H9 (cell line): ENCODE measurements at regions not wholly inside any gene's neighbourhood (a gene's known extent, or its start where the extent isn't known, plus 50 kb on each side); places are given as distances from the start of the nearest gene placed in this dataset.

ENCODE experiments used
- DNase-seq: peaks from one replicate; pipeline ENCODE4 v3.0.0-alpha.2; 2017
- H2AFZ ChIP-seq: one replicate; pipeline ENCODE4 v1.6.1; 2013; ENCODE audit warnings: mild to moderate bottlenecking, low read length, control low read depth, moderate library complexity
- H2AK5ac ChIP-seq: 2 replicates; pipeline ENCODE4 v1.6.1; 2013; ENCODE audit warnings: low read length, control low read depth, mixed read lengths; ENCODE audit not compliant: insufficient read length
- H2BK120ac ChIP-seq: one replicate; pipeline ENCODE4 v1.6.1; 2013; ENCODE audit warnings: low read depth, mild to moderate bottlenecking, low read length, control low read depth, inconsistent platforms; ENCODE audit not compliant: poor library complexity, severe bottlenecking
- H2BK12ac ChIP-seq: 2 replicates; pipeline ENCODE4 v1.6.1; 2013; ENCODE audit warnings: low read length, control low read depth, mixed read lengths, low read depth; ENCODE audit not compliant: insufficient read length
- H2BK15ac ChIP-seq: 2 replicates; pipeline ENCODE4 v1.6.1; 2013; ENCODE audit warnings: low read depth, low read length, control low read depth
- H2BK20ac ChIP-seq: one replicate; pipeline ENCODE4 v1.6.1; 2013; ENCODE audit warnings: low read depth, mild to moderate bottlenecking, low read length, control low read depth, inconsistent platforms; ENCODE audit not compliant: poor library complexity, severe bottlenecking
- H2BK5ac ChIP-seq: 2 replicates; pipeline ENCODE4 v1.6.1; 2013; ENCODE audit warnings: low read length, control low read depth, mixed read lengths; ENCODE audit not compliant: insufficient read length
- H3K14ac ChIP-seq: 2 replicates; pipeline ENCODE4 v1.6.1; 2013; ENCODE audit warnings: low read length, control low read depth; ENCODE audit not compliant: insufficient read depth
- H3K18ac ChIP-seq: 2 replicates; pipeline ENCODE4 v1.6.1; 2013; ENCODE audit warnings: low read depth, mild to moderate bottlenecking, mixed read lengths, low read length, control low read depth; ENCODE audit not compliant: insufficient read length
- H3K23ac ChIP-seq: 2 replicates; pipeline ENCODE4 v1.6.1; 2013; ENCODE audit warnings: low read length, control low read depth, mixed read lengths, low read depth; ENCODE audit not compliant: insufficient read length
- H3K23me2 ChIP-seq: 2 replicates; pipeline ENCODE4 v1.6.1; 2013; ENCODE audit warnings: low read depth, mild to moderate bottlenecking, mixed read lengths, low read length, control low read depth; ENCODE audit not compliant: insufficient read length, poor library complexity, severe bottlenecking
- H3K27ac ChIP-seq: 2 replicates; pipeline ENCODE4 v1.5.1; 2013; ENCODE audit warnings: low read length, control low read depth, mixed read lengths, low read depth; ENCODE audit not compliant: insufficient read length
- H3K27me3 ChIP-seq: 2 replicates; pipeline ENCODE4 v1.6.1; 2013; ENCODE audit warnings: low read length, control low read depth, inconsistent platforms; ENCODE audit not compliant: insufficient read depth
- H3K4ac ChIP-seq: 2 replicates; pipeline ENCODE4 v1.6.1; 2013; ENCODE audit warnings: low read depth, mild to moderate bottlenecking, control low read depth, inconsistent platforms, low read length, moderate library complexity
- H3K4me1 ChIP-seq: 2 replicates; pipeline ENCODE4 v1.6.1; 2013; ENCODE audit warnings: low read length, control low read depth, inconsistent platforms; ENCODE audit not compliant: insufficient read depth
- H3K4me2 ChIP-seq: 2 replicates; pipeline ENCODE4 v1.6.1; 2013; ENCODE audit warnings: low read length, control low read depth, mixed read lengths; ENCODE audit not compliant: insufficient read length, insufficient read depth
- H3K56ac ChIP-seq: 2 replicates; pipeline ENCODE4 v1.6.1; 2013; ENCODE audit warnings: low read depth, mild to moderate bottlenecking, mixed read lengths, low read length, control low read depth; ENCODE audit not compliant: insufficient read length
- H3K79me1 ChIP-seq: 2 replicates; pipeline ENCODE4 v1.6.1; 2013; ENCODE audit warnings: low read depth, mild to moderate bottlenecking, moderate library complexity, low read length, control low read depth, inconsistent platforms; ENCODE audit not compliant: insufficient read depth, poor library complexity, severe bottlenecking
- H3K79me2 ChIP-seq: 2 replicates; pipeline ENCODE4 v1.6.1; 2013; ENCODE audit warnings: low read length, control low read depth, inconsistent platforms; ENCODE audit not compliant: insufficient read depth
- H3K9ac ChIP-seq: 2 replicates; pipeline ENCODE4 v1.6.1; 2013; ENCODE audit warnings: low read length, control low read depth, mixed read lengths; ENCODE audit not compliant: insufficient read length; ENCODE audit errors: extremely low read depth
- H3K9me3 ChIP-seq: one replicate; pipeline ENCODE4 v1.6.1; 2013; ENCODE audit warnings: low read depth, low read length, inconsistent platforms; ENCODE audit not compliant: control insufficient read depth
- H3T11ph ChIP-seq: one replicate; pipeline ENCODE4 v1.6.1; 2013; ENCODE audit warnings: mild to moderate bottlenecking, low read length, control low read depth, inconsistent platforms
- H4K20me1 ChIP-seq: one replicate; pipeline ENCODE4 v1.6.1; 2013; ENCODE audit not compliant: control insufficient read depth, insufficient read length, insufficient read depth
- H4K5ac ChIP-seq: 2 replicates; pipeline ENCODE4 v1.6.1; 2013; ENCODE audit warnings: low read depth, mild to moderate bottlenecking, mixed read lengths, low read length, control low read depth; ENCODE audit not compliant: insufficient read length
- H4K8ac ChIP-seq: replicated peaks from 2 replicates; pipeline ENCODE4 v1.6.1; 2013; ENCODE audit warnings: low read length, control low read depth, mixed read lengths, low read depth; ENCODE audit not compliant: insufficient read length
- H4K91ac ChIP-seq: 2 replicates; pipeline ENCODE4 v1.6.1; 2013; ENCODE audit warnings: low read depth, mild to moderate bottlenecking, moderate library complexity, mixed read lengths, low read length, control low read depth; ENCODE audit not compliant: insufficient read length
- H3K27ac Mint-ChIP-seq, 3 experiments: 2 replicates in 2 of 3; 3 replicates in 1 of 3; pipeline ENCODE4 v1.8.0; 2020 to 2021; ENCODE audit warnings: mixed read lengths in 3 of 3, mild to moderate bottlenecking in 1 of 3, moderate library complexity in 1 of 3
- H3K27me3 Mint-ChIP-seq: 2 replicates; pipeline ENCODE4 v1.8.0; 2021; ENCODE audit warnings: low read depth, mild to moderate bottlenecking, moderate library complexity, mixed read lengths
- H3K36me3 Mint-ChIP-seq, 3 experiments: 2 replicates in 2 of 3; 3 replicates in 1 of 3; pipeline ENCODE4 v1.8.0; 2020 to 2021; ENCODE audit warnings: low read depth in 3 of 3, mixed read lengths in 3 of 3; ENCODE audit not compliant: insufficient read depth in 1 of 3
- H3K4me1 Mint-ChIP-seq, 2 experiments: 2 replicates each; pipeline ENCODE4 v1.8.0; 2020; ENCODE audit warnings: mixed read lengths in 2 of 2
- H3K4me3 Mint-ChIP-seq, 2 experiments: 2 replicates in 1 of 2; 3 replicates in 1 of 2; pipeline ENCODE4 v1.8.0; 2020 to 2021; ENCODE audit warnings: mild to moderate bottlenecking in 2 of 2, mixed read lengths in 2 of 2, moderate library complexity in 1 of 2
- H3K9me3 Mint-ChIP-seq, 2 experiments: 2 replicates in 1 of 2; 3 replicates in 1 of 2; pipeline ENCODE4 v1.8.0; 2020; ENCODE audit warnings: mild to moderate bottlenecking in 2 of 2, mixed read lengths in 2 of 2, moderate library complexity in 1 of 2
- WGBS: extraction: QIAGEN DNeasy Blood & Tissue Kit; methylation state at CpG from one replicate; pipeline ENCODE4 v1.1.7; 2013; ENCODE audit warnings: missing lambda C conversion rate, low lambda C conversion rate, mixed read lengths; ENCODE audit not compliant: insufficient read length; ENCODE audit errors: extremely low coverage; 5-methylcytosine and 5-hydroxymethylcytosine counted together
- TF ChIP-seq, protein P1 (sequence below): fragments of 200-600 bp; sonication (generic); conservative IDR thresholded peaks from 3 replicates; pipeline ENCODE4 v1.8.0; 2021; ENCODE audit warnings: antibody characterized with exemption, mild to moderate bottlenecking

- peaks cover 6 to 8% of the 10 kb centered on the region in 2 experiments for H3K9me3 Mint-ChIP-seq
- Histone ChIP-seq H3K23me2 (no peaks in the 10 kb centered on the region), H3K79me1 (no peaks in the 10 kb centered on the region), H3T11ph (no peak overlapping the region), H3K4me1 (peaks cover 9% of the 10 kb centered on the region), H4K5ac (no peak overlapping the region), H3K56ac (no peak overlapping the region), H2BK5ac (no peak overlapping the region), H4K91ac (no peak overlapping the region), H3K79me2 (no peaks in the 10 kb centered on the region), H2BK20ac (no peak overlapping the region), H4K8ac (no peak overlapping the region), H3K27ac (no peak overlapping the region), H4K20me1 (no peaks in the 10 kb centered on the region), H3K18ac (no peak overlapping the region), H3K4me2 (no peak overlapping the region), H3K27me3 (no peaks in the 10 kb centered on the region), H3K9ac (no peak overlapping the region), H3K4ac (no peak overlapping the region), H3K14ac (no peak overlapping the region), H2AFZ (no peak overlapping the region), H2BK120ac (no peak overlapping the region), H2AK5ac (no peak overlapping the region), H3K23ac (no peak overlapping the region), H2BK12ac (no peak overlapping the region), H3K9me3 (no peaks in the 10 kb centered on the region), H2BK15ac (no peak overlapping the region)
- H3K27ac Mint-ChIP-seq = no peak overlapping the region; a peak in 2 of 7 replicates
- no peak overlapping the region for H3K4me3 Mint-ChIP-seq
- no peak for DNase-seq
- peaks cover 14 to 17% of the 10 kb centered on the region in 2 experiments for H3K4me1 Mint-ChIP-seq
- WGBS = no CpG with 5 or more reads among the region's 1 CpG
- peaks cover 0 to 13% (median 1%) of the 10 kb centered on the region in 3 experiments; a peak in 4 of 7 replicates for H3K36me3 Mint-ChIP-seq
- no peaks in the 10 kb centered on the region for H3K27me3 Mint-ChIP-seq
- TF ChIP-seq, protein P1, sequence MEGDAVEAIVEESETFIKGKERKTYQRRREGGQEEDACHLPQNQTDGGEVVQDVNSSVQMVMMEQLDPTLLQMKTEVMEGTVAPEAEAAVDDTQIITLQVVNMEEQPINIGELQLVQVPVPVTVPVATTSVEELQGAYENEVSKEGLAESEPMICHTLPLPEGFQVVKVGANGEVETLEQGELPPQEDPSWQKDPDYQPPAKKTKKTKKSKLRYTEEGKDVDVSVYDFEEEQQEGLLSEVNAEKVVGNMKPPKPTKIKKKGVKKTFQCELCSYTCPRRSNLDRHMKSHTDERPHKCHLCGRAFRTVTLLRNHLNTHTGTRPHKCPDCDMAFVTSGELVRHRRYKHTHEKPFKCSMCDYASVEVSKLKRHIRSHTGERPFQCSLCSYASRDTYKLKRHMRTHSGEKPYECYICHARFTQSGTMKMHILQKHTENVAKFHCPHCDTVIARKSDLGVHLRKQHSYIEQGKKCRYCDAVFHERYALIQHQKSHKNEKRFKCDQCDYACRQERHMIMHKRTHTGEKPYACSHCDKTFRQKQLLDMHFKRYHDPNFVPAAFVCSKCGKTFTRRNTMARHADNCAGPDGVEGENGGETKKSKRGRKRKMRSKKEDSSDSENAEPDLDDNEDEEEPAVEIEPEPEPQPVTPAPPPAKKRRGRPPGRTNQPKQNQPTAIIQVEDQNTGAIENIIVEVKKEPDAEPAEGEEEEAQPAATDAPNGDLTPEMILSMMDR = no peak
These were observed 1951.4 kb upstream of the WWC1 start for GRCh38 chr5:166340039-166340438.
